GM18520 (cell line): ENCODE measurements at regions not wholly inside any gene's neighbourhood (a gene's known extent, or its start where the extent isn't known, plus 50 kb on each side); places are given as distances from the start of the nearest gene placed in this dataset.
"Not testable (repeated sequence)": the region's sequence is repeated elsewhere in the genome, so short reads cannot be mapped to it uniquely, and the experiment has no call there.

Experiments
- ATAC-seq: cut with Tn5 transposase; IDR thresholded peaks from one replicate; pipeline ENCODE4 v1.9.1; 2021; ENCODE audit not compliant: unreplicated experiment

DNA sequence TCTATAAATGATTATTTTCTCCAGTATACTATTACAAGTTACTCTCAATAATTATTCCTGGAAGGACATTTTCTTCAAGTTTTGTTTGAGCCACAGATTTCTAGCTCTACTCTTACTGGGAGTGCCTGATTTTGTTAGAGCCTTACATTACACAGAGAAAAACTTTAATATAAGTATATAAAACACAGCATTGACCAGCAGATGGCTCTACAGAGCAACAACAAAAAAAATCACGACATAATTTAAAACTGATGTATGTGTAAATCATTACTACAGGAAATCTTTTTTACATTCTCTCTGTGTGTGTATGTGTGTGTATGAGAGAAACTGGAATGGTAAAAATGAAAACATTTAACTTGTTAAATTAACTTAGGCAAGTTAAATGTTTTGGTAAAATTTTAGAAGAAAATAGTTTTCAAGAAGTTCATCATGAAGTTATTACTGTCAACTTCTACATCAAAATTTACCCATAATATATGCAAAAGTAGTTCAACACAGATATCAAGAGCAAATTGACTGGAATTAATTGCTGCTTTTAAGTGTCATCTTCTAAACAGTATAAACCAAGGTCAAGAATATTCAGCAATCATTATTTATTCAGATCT is 103.3 kb downstream of the MDH1 start:
- no peak for ATAC-seq

- no peak for ATAC-seq
These were observed 106.8 kb downstream of the MDH1 start for GRCh38 chr2:63695583-63695982.

DNA sequence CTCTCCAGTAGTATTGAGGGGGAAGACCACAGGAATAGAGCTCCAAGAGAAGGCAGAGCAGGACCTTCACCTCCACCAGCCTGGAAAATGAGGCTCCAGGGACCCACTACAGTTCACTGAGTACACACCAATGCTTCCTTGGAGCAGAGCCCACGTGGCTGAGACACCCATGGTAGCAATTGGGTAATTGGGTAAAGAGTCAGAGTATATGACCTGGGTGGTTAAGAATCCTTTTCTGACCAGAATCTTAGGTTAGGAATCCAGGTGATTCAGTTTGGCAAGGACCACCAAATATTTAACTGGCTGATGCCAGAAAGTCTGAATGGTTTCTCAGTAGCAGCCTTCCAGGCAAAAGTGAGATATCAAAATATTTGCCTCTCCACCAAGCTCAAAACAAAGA is 107.7 kb downstream of the MDH1 start:
- no peak for ATAC-seq

- ATAC-seq: no peak
These were observed 108.4 kb downstream of the MDH1 start for GRCh38 chr2:63697160-63697559.

DNA sequence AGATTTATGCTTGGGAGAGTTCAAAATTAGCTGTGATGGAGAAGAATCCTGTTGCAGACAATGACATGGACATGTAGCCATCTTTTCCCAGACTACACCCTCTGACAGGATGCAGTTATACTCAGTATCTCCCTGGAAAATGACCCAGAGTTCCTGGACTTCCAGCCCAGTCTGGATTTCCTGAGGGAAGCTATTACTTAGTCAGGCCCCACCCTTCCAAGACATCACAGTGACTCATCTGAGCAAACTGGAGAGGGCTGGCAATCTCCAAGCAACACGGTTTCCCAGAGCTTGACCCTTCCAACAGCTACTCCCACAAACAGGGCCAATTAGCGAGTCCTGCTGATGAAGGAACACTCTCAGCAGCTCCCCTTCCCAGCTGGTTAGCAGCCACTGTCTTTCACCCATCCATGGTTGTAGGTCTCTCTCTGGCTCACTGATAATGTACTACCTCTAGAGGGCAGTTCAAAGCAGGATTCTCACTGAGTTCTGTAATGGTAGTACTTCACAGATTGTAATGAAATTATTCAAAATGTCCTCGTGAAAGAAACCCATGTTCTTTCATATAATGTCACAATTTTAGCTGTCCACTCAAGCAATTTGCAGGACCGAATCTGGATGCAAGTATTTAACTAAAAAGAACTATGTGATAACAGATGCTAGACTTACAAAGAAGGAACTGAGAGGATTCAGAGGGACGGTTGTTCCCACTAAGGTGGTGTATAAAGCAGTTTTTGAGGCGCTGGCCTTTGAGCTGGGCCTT is 110.2 kb downstream of the MDH1 start:
- ATAC-seq: peak; percentile 80

GRCh38 chr2:63699549-63699839 is 110.7 kb downstream of the MDH1 start:
- no peak for ATAC-seq

- ATAC-seq: no peak
These were observed 111.5 kb downstream of the MDH1 start for GRCh38 chr2:63700271-63700670.

DNA sequence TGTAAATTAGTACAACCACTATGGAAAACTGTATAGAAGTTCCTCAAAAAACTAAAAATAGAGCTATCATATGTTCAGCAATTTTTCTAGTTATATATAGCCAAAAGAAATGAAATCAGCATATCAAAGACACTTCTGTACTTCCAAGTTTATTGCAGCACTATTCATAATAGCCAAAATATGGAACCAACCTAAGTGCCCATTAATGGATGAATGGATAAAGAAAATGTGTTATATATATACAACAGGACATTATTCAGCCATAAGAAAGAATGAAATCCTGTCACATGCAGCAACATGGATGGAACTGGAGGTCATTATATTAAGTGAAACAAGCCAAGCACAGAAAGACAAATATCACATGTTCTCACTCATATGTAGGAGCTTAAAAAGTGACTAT is 112.6 kb downstream of the MDH1 start:
- ATAC-seq: no peak

DNA sequence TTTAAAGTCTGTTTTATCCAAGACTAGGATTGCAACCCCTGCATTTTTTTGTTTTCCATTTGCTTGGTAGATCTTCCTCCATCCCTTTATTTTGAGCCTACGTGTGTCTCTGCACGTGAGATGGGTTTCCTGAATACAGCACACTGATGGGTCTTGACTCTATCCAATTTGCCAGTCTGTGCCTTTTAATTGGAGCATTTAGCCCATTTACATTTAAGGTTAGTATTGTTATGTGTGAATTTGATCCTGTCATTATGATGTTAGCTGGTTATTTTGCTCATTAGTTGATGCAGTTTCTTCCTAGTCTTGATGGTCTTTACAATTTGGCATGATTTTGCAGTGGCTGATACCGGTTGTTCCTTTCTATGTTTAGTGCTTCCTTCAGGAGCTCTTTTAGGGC is 117.3 kb downstream of the MDH1 start:
- ATAC-seq: not testable (repeated sequence)

DNA sequence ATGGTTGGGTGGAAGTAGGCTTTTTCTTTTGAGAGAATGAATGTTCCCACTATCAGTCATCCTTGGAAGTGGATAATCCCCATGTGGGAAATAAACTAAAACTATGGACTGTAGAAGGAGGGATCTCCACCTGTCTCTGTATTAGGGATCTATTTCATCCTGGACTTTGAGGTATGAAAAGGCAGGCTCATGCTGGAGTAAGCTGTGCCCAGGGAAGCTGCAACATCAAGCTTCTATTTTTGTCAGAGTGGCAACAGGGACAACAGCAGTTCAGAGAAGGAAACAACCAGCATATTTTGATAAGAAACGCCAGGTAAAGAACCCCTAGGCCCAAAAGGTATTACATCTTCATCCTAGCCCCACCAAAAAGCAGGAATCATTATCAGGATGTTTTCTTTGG is 122.0 kb downstream of the MDH1 start:
- ATAC-seq: no peak

- no peak for ATAC-seq
These were observed 124.0 kb downstream of the MDH1 start for GRCh38 chr2:63712748-63713147.

DNA sequence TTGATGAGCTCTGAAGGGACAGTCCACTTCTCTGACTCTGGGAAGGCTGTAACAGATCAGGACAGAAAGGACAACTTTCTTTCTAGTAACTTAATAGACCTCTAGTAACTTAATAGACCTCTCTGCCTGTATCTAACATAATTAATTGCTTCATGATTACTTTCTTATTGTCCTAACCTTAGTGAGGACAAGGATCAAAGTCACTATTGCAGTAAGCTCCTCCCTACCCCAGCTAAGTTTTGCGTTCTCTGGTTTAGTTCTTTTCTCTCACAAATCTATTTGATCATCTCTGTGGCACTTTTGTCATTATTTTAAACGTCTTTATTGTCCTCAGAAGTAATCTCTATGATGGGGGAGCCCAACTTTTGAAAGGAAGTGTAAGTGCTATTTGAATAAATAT is 125.5 kb upstream of the UGP2 start:
- no peak for ATAC-seq

DNA sequence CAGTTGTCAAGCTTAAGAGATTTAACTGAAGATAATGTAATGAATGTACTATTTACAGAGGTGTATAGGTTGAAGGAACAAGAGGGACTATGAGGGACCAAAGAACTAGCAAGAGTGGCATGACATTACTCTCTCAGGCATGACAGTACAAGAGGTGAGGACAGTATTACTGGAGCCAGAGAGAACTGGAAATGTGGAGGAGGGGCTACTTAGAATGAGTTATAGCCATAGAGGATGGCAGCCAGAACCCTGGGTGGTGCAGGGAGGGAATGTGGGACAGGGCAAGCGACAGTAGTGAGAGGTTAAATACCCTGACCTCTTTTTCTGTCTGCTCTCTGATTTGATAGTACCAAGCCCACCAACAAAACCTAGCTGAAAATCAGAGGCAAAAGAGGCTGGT is 122.6 kb upstream of the UGP2 start:
- no peak for ATAC-seq

DNA sequence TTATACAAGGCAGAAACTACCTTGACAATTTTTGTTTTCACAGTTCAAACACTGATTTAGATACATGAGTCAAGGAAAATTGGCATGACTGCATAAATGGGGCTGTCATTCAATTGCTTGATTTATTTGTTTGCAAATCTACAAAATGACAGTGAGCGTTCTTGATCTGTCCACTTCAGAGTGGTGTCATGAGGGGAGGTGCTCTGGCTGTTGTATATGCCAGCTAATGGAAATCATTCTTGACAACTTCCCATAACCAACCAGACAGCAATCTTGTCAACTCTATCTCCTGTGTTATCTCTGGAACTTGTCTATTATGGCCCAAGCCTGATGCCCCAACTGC is 120.6 kb upstream of the UGP2 start:
- ATAC-seq: no peak

DNA sequence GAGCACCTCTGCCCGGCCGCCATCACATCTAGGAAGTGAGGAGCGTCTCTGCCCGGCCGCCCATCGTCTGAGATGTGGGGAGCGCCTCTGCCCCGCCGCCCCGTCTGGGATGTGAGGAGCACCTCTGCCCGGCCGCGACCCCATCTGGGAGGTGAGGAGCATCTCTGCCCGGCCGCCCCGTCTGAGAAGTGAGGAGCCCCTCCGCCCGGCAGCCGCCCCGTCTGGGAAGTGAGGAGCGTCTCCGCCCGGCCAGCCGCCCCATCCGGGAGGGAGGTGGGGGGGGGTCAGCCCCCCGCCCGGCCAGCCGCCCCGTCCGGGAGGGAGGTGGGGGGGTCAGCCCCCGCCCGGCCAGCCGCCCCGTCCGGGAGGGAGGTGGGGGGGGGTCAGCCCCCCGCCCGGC is 119.4 kb upstream of the UGP2 start:
- not testable (repeated sequence) for ATAC-seq

GRCh38 chr2:63723709-63724108 is 118.0 kb upstream of the UGP2 start:
- ATAC-seq: no peak

DNA sequence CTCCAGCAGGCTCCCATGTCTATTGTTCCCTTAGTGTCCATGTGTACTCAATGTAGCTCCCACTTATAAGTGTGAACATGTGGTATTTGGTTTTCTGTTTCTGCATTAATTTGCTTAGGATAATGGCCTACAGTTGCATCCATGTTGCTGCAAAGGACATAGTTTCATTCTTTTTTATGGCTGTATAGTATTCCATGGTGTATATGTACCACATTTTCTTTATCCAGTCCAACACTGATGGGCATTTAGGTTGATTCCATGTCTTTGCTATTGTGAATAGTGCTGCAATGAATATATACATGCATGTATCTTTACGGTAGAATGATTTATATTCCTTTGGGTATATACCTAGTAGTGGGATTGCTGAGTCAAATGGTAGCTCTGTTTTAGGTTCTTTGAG is 116.5 kb upstream of the UGP2 start:
- not testable (repeated sequence) for ATAC-seq

DNA sequence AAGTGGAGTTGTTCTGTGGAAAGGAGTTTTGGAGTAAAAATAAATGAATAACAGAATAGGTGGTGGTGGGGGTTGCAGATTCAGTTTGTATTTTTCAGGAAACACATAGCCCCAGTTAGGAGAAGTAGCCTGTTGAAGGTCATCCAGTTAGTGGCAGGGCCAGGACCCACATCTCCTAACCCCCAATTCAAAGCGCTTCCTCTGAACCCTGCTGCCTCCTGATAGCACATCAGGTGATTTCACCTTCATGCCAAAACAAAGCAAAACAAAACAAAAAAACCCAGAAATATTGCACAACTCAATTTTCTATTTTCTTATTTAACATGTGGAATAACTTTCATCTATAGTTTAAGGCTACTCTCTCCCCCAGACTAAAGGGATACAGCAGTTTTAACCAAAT is 112.3 kb upstream of the UGP2 start:
- ATAC-seq: no peak

GRCh38 chr2:63729831-63730230 is 111.9 kb upstream of the UGP2 start:
- no peak for ATAC-seq

GRCh38 chr2:63734510-63734909 is 107.2 kb upstream of the UGP2 start:
- ATAC-seq: no peak

DNA sequence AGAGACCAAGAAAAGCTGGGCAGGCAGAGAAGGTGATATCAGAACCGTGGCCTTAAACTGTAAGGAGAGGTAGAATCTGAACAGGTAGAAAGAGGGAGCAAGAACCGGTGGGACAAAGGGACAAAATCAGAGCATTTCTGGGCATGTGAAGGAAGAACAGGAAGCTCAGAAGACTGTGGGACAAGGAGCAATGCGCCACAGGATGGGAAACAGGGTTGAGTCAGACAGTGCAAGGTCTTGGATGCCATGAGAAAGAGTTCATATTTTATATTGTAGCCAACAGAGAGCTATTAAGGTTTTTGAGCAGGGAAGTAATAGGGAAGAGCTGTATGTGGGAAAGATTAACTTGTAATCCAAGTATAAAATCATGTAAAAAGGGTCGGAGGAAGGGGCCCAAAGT is 106.4 kb upstream of the UGP2 start:
- no peak for ATAC-seq

- no peak for ATAC-seq
These were observed 105.8 kb upstream of the UGP2 start for GRCh38 chr2:63735931-63736330.

- ATAC-seq: no peak
These were observed 105.3 kb upstream of the UGP2 start for GRCh38 chr2:63736354-63736753.
